ENCODE measurements at regions not wholly inside any gene's neighbourhood (a gene's known extent, or its start where the extent isn't known, plus 50 kb on each side); places are given as distances from the start of the nearest gene placed in this dataset.

GRCh38 chr20:63133481-63134091, 82.3 kb downstream of the YTHDF1 start:
- H3K9ac ChIP-seq (ENCODE audit: low read depth in 1 of 2, low read length in 2 of 2) = no peak overlapping the region
- no peak for DNase-seq (ENCODE audit: low spot score)
- H3K27ac ChIP-seq (ENCODE audit: low read depth in 1 of 2, low read length in 2 of 2) = no peak overlapping the region
- no peaks in the 10 kb centered on the region for H3K4me1 ChIP-seq (ENCODE audit: control insufficient read depth in 4 of 4, insufficient read depth in 4 of 4, low read length in 3 of 4)
- no peak overlapping the region for H3K4me3 ChIP-seq (ENCODE audit: low read depth in 1 of 3, low read length in 3 of 3)
- 85% methylated on average over 15 of the region's 15 CpGs for WGBS
- no peaks in the 10 kb centered on the region for H3K9me3 ChIP-seq (ENCODE audit: control insufficient read depth in 4 of 4, low read length in 3 of 4)
- H3K36me3 ChIP-seq (ENCODE audit: control insufficient read depth in 4 of 4, insufficient read depth in 3 of 4, low read depth in 1 of 4, low read length in 3 of 4) = no peaks in the 10 kb centered on the region
- peaks cover 0 to 6% (median 1%) of the 10 kb centered on the region in 4 donors for H3K27me3 ChIP-seq (ENCODE audit: control insufficient read depth in 4 of 4, insufficient read depth in 4 of 4, low read length in 3 of 4)
- no peak for TF ChIP-seq JUND (IDR thresholded peaks at IDR 0.05)
- TF ChIP-seq ZBTB33 (IDR thresholded peaks at IDR 0.05) = no peak
- no peak for TF ChIP-seq RXRA (IDR thresholded peaks at IDR 0.05)
- TF ChIP-seq GABPA (IDR thresholded peaks at IDR 0.05 in 1 of 2, conservative IDR thresholded peaks at IDR 0.05 in 1 of 2) = no peak
- no peak for TF ChIP-seq MAX (IDR thresholded peaks at IDR 0.05)
- no peak for TF ChIP-seq CTCF (IDR thresholded peaks at IDR 0.05; ENCODE audit: low read depth, low read length, missing input control)
- TF ChIP-seq HNF4A (conservative IDR thresholded peaks at IDR 0.05) = no peak
- TF ChIP-seq RAD21 (IDR thresholded peaks at IDR 0.05) = no peak
- TF ChIP-seq FOXA1 (IDR thresholded peaks at IDR 0.05) = no peak
- TF ChIP-seq NR2F2 (IDR thresholded peaks at IDR 0.05) = no peak
- TF ChIP-seq SP1 (IDR thresholded peaks at IDR 0.05) = no peak
- no peak for TF ChIP-seq YY1 (IDR thresholded peaks at IDR 0.05)
- no peak for TF ChIP-seq REST (IDR thresholded peaks at IDR 0.05)
- no peak for TF ChIP-seq EGR1 (IDR thresholded peaks at IDR 0.05; ENCODE audit: low read depth in 2 of 2)

GRCh38 chr20:63132715-63133471, 83.0 kb downstream of the YTHDF1 start:
- peaks cover 0 to 6% (median 1%) of the 10 kb centered on the region in 4 donors for H3K27me3 ChIP-seq (ENCODE audit: control insufficient read depth in 4 of 4, insufficient read depth in 4 of 4, low read length in 3 of 4)

More at GRCh38 chr20:63132715-63133471, 83.0 kb downstream of the YTHDF1 start:
- DNase-seq (ENCODE audit: low spot score) = no peak
- no peak overlapping the region for H3K27ac ChIP-seq (ENCODE audit: low read depth in 1 of 2, low read length in 2 of 2)
- no peaks in the 10 kb centered on the region for H3K4me1 ChIP-seq (ENCODE audit: control insufficient read depth in 4 of 4, insufficient read depth in 4 of 4, low read length in 3 of 4)
- no peak overlapping the region for H3K4me3 ChIP-seq (ENCODE audit: low read depth in 1 of 3, low read length in 3 of 3)
- no peaks in the 10 kb centered on the region for H3K36me3 ChIP-seq (ENCODE audit: control insufficient read depth in 4 of 4, insufficient read depth in 3 of 4, low read depth in 1 of 4, low read length in 3 of 4)
- no peak for TF ChIP-seq HNF4G (IDR thresholded peaks at IDR 0.05)
- no peak for TF ChIP-seq FOXA1 (IDR thresholded peaks at IDR 0.05)
- no peak for TF ChIP-seq YY1 (IDR thresholded peaks at IDR 0.05)
- no peak for TF ChIP-seq JUND (IDR thresholded peaks at IDR 0.05)
- TF ChIP-seq RXRA (IDR thresholded peaks at IDR 0.05) = no peak
- H3K9me3 ChIP-seq (ENCODE audit: control insufficient read depth in 4 of 4, low read length in 3 of 4) = no peaks in the 10 kb centered on the region
- H3K9ac ChIP-seq (ENCODE audit: low read depth in 1 of 2, low read length in 2 of 2) = no peak overlapping the region
- WGBS = 80% methylated on average over 29 of the region's 29 CpGs
